SK-N-SH (cell line): ENCODE measurements at regions not wholly inside any gene's neighbourhood (a gene's known extent, or its start where the extent isn't known, plus 50 kb on each side); places are given as distances from the start of the nearest gene placed in this dataset.

Experiments
- CTCF ChIA-PET: fragments of 300-600, 350-600 bp; formaldehyde crosslinking; extraction: SDS; loops from one replicate; lab custom pipeline; 2021; lab: Yijun Ruan, JAX
- POLR2A ChIA-PET: fragments of 350-600 bp; sonication (Branson Sonifier 250); formaldehyde crosslinking; extraction: SDS; loops from one replicate; lab custom pipeline; 2020; ENCODE audit warnings: antibody characterized with exemption, inconsistent platforms; lab: Yijun Ruan, JAX
- DNase-seq: peaks from one replicate; pipeline ENCODE4 v3.0.0; 2012
- H2AFZ ChIP-seq: fragments of 200-600 bp; sonication (generic); 2 replicates; pipeline ENCODE4 v1.8.1; 2016; ENCODE audit warnings: antibody characterized with exemption, mild to moderate bottlenecking, low read depth
- H3F3A ChIP-seq: fragments of 200-600 bp; sonication (generic); replicated peaks from 2 replicates; pipeline ENCODE3; 2016; ENCODE audit warnings: antibody characterized with exemption, mild to moderate bottlenecking; ENCODE audit not compliant: insufficient read depth
- H3K27ac ChIP-seq, 2 experiments: fragments of 200-500 bp in 1 of 2; fragments of 200-600 bp in 1 of 2; sonication (Bioruptor generic) in 1 of 2; sonication (generic), shearing (Covaris generic) in 1 of 2; 2 replicates each; pipeline versions ENCODE4 v1.5.1 to v1.6.1; 2014 to 2016; ENCODE audit warnings: low read depth in 2 of 2, inconsistent platforms in 1 of 2, low read length in 1 of 2, mild to moderate bottlenecking in 1 of 2, mixed read lengths in 1 of 2
- H3K27me3 ChIP-seq: fragments of 200-600 bp; sonication (generic), shearing (Covaris generic); 2 replicates; pipeline ENCODE4 v1.6.1; 2016; ENCODE audit warnings: mixed run types; ENCODE audit not compliant: insufficient read depth
- H3K36me3 ChIP-seq, 2 experiments: fragments of 200-500 bp in 1 of 2; fragments of 200-600 bp in 1 of 2; sonication (Bioruptor generic) in 1 of 2; sonication (generic) in 1 of 2; replicated peaks in 1 of 2; 2 replicates each; pipeline versions ENCODE3 to v1.5.1; 2014 to 2016; ENCODE audit warnings: low read length in 1 of 2, mild to moderate bottlenecking in 1 of 2; ENCODE audit not compliant: insufficient read depth in 2 of 2, control insufficient read depth in 1 of 2
- H3K4me1 ChIP-seq, 2 experiments: fragments of 200-500 bp in 1 of 2; fragments of 200-600 bp in 1 of 2; sonication (Bioruptor generic) in 1 of 2; sonication (generic), shearing (Covaris generic) in 1 of 2; 2 replicates each; pipeline versions ENCODE4 v1.5.1 to v1.6.1; 2014 to 2016; ENCODE audit warnings: low read depth in 1 of 2, low read length in 1 of 2, mixed run types in 1 of 2; ENCODE audit not compliant: insufficient read depth in 2 of 2, control insufficient read depth in 1 of 2
- H3K4me2 ChIP-seq: fragments of 200-600 bp; sonication (generic), shearing (Covaris generic); 2 replicates; pipeline ENCODE4 v1.6.1; 2017; ENCODE audit warnings: mixed run types
- H3K4me3 ChIP-seq, 2 experiments: fragments of 200-500 bp in 1 of 2; fragments of 200-600 bp in 1 of 2; sonication (Bioruptor generic) in 1 of 2; sonication (generic), shearing (Covaris generic) in 1 of 2; 2 replicates each; pipeline versions ENCODE4 v1.5.1 to v1.8.1; 2014 to 2016; ENCODE audit warnings: low read depth in 2 of 2, inconsistent platforms in 1 of 2, low read length in 1 of 2, mild to moderate bottlenecking in 1 of 2, mixed read lengths in 1 of 2, moderate library complexity in 1 of 2
- H3K79me2 ChIP-seq: fragments of 200-600 bp; sonication (generic); 2 replicates; pipeline ENCODE4 v1.8.1; 2017; ENCODE audit warnings: mild to moderate bottlenecking; ENCODE audit not compliant: insufficient read depth
- H3K9ac ChIP-seq: fragments of 200-600 bp; sonication (generic); 2 replicates; pipeline ENCODE4 v1.6.1; 2017; ENCODE audit warnings: mixed run types
- H3K9me2 ChIP-seq: fragments of 200-600 bp; sonication (generic); 2 replicates; pipeline ENCODE4 v1.6.1; 2017; ENCODE audit warnings: mixed run types
- H3K9me3 ChIP-seq: fragments of 200-600 bp; sonication (generic); 2 replicates; pipeline ENCODE4 v1.6.1; 2017; ENCODE audit warnings: mixed run types, mild to moderate bottlenecking, moderate library complexity
- H4K20me1 ChIP-seq: fragments of 200-600 bp; sonication (generic); 2 replicates; pipeline ENCODE4 v1.6.1; 2017; ENCODE audit warnings: mild to moderate bottlenecking, mixed run types; ENCODE audit not compliant: insufficient read depth
- CHD2 ChIP-seq: fragments of 150-350 bp; IDR thresholded peaks from 2 replicates; pipeline ENCODE4 v1.6.1; 2018; ENCODE audit warnings: low read length; ENCODE audit not compliant: partially characterized antibody
- ELF1 ChIP-seq: IDR thresholded peaks from 2 replicates; pipeline ENCODE4 v1.4.0; 2012
- EP300 ChIP-seq, 2 experiments: IDR thresholded peaks; 2 replicates each; pipeline versions ENCODE4 v1.4.0 to v1.6.1; 2012; ENCODE audit warnings: borderline replicate concordance in 1 of 2, low read depth in 1 of 2, low read length in 1 of 2
- FOSL2 ChIP-seq: IDR thresholded peaks from 2 replicates; pipeline ENCODE4 v1.4.0; 2012; ENCODE audit warnings: low read depth, mild to moderate bottlenecking, moderate library complexity, borderline replicate concordance
- FOXJ3 ChIP-seq: sonication (generic); formaldehyde crosslinking; IDR thresholded peaks from 2 replicates; pipeline ENCODE4 v1.5.1; 2020; ENCODE audit warnings: mild to moderate bottlenecking, missing genetic modification reagents
- FOXM1 ChIP-seq: IDR thresholded peaks from 2 replicates; pipeline ENCODE4 v1.4.0; 2012; ENCODE audit warnings: low read depth, mild to moderate bottlenecking
- GABPA ChIP-seq: IDR thresholded peaks from 2 replicates; pipeline ENCODE4 v1.4.0; 2012; ENCODE audit warnings: low read depth, mild to moderate bottlenecking
- IRF3 ChIP-seq: fragments of 150-350 bp; IDR thresholded peaks from 2 replicates; pipeline ENCODE4 v1.6.1; 2016; ENCODE audit warnings: mild to moderate bottlenecking, low read depth, low read length
- NFIC ChIP-seq: IDR thresholded peaks from 2 replicates; pipeline ENCODE4 v1.4.0; 2012; ENCODE audit warnings: borderline replicate concordance
- POLR2AphosphoS5 ChIP-seq: IDR thresholded peaks from 2 replicates; pipeline ENCODE4 v1.6.1; 2012; ENCODE audit warnings: low read depth, low read length
- RCOR1 ChIP-seq: fragments of 150-350 bp; IDR thresholded peaks from 2 replicates; pipeline ENCODE4 v1.6.1; 2017; ENCODE audit warnings: antibody characterized with exemption, low read length
- RXRA ChIP-seq: IDR thresholded peaks from 2 replicates; pipeline ENCODE4 v1.4.0; 2012; ENCODE audit warnings: low read depth, mild to moderate bottlenecking, borderline replicate concordance
- SIN3A ChIP-seq: IDR thresholded peaks from 2 replicates; pipeline ENCODE4 v1.6.1; 2012; ENCODE audit warnings: low read depth, mild to moderate bottlenecking, low read length, moderate library complexity, borderline replicate concordance
- SMC3 ChIP-seq: IDR thresholded peaks from 2 replicates; pipeline ENCODE4 v1.6.1; 2012; ENCODE audit warnings: low read depth, low read length, improper control_type of control experiment
- TAF1 ChIP-seq: IDR thresholded peaks from 2 replicates; pipeline ENCODE4 v1.6.1; 2012; ENCODE audit warnings: low read depth, mild to moderate bottlenecking, low read length, moderate library complexity, borderline replicate concordance
- TF ChIP-seq, protein P1 (sequence below): IDR thresholded peaks from 2 replicates; pipeline ENCODE4 v1.6.1; 2012; ENCODE audit warnings: mild to moderate bottlenecking, low read depth, low read length, moderate library complexity
- TF ChIP-seq, protein P2 (sequence below): fragments of 200-600 bp; sonication (generic); IDR thresholded peaks from 2 replicates; pipeline ENCODE4 v1.6.1; 2017; ENCODE audit warnings: antibody characterized with exemption, mild to moderate bottlenecking, moderate library complexity

DNA sequence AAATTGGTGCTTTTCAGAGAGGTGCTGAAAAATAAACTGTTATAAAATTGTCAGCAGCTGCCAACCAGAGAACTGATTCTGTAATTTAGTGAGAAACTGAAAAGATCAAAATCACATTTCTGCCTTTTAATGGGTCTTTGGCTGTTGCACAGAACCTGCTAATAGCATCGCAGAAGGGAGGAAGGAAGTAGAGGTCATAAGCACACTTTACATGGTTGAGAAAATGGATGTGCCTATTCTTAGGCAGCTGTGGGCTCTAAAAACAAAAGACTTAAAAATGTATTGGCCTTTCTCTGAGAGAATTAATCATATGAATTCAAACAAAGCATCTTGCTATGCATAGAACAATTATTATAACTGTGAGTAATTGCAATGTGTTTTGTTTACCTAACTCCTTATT is 1186.9 kb downstream of the DSC3 start (continued):
- TF ChIP-seq, protein P1, sequence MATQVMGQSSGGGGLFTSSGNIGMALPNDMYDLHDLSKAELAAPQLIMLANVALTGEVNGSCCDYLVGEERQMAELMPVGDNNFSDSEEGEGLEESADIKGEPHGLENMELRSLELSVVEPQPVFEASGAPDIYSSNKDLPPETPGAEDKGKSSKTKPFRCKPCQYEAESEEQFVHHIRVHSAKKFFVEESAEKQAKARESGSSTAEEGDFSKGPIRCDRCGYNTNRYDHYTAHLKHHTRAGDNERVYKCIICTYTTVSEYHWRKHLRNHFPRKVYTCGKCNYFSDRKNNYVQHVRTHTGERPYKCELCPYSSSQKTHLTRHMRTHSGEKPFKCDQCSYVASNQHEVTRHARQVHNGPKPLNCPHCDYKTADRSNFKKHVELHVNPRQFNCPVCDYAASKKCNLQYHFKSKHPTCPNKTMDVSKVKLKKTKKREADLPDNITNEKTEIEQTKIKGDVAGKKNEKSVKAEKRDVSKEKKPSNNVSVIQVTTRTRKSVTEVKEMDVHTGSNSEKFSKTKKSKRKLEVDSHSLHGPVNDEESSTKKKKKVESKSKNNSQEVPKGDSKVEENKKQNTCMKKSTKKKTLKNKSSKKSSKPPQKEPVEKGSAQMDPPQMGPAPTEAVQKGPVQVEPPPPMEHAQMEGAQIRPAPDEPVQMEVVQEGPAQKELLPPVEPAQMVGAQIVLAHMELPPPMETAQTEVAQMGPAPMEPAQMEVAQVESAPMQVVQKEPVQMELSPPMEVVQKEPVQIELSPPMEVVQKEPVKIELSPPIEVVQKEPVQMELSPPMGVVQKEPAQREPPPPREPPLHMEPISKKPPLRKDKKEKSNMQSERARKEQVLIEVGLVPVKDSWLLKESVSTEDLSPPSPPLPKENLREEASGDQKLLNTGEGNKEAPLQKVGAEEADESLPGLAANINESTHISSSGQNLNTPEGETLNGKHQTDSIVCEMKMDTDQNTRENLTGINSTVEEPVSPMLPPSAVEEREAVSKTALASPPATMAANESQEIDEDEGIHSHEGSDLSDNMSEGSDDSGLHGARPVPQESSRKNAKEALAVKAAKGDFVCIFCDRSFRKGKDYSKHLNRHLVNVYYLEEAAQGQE = no peak
- TF ChIP-seq CHD2 = no peak
- TF ChIP-seq, all 33 proteins: peak for 0

DNA sequence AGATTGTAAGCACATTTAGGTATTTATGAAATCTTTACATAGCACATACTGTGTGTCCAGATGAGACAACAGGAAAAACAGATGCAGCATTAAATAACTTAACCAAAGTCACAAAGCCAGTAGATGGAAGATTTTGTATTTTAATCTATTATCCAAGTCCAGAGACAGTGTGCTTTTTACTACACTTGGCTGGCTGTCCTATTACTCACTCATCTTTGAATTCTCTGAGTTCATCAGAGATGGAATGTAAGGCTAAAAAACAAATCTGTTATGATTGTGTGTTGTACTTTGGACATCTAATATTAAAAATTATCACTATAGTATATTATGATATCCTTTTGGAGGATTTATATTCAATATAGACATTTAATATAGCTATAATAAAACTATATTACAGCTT is 1189.4 kb downstream of the DSC3 start:
- Histone ChIP-seq H3K27ac (no peak overlapping the region), H3K79me2 (no peaks in the 10 kb centered on the region), H3F3A (no peaks in the 10 kb centered on the region), H3K9ac (no peak overlapping the region), H3K4me1 (no peaks in the 10 kb centered on the region; a peak in 1 of 4 replicates), H3K4me3 (no peak overlapping the region), H2AFZ (no peak overlapping the region), H3K36me3 (no peaks in the 10 kb centered on the region), H4K20me1 (no peaks in the 10 kb centered on the region), H3K27me3 (no peaks in the 10 kb centered on the region), H3K9me3 (no peaks in the 10 kb centered on the region), H3K9me2 (no peaks in the 10 kb centered on the region), H3K4me2 (no peak overlapping the region)
- ChIA-PET POLR2A (no interaction called here), CTCF (interaction anchor here (0.5 kb wide), 1 partner anchor 1439 kb away, joined by 3 read pairs; no protein-coding TSS in a partner anchor)
- no peak for DNase-seq
- TF ChIP-seq SIN3A (no peak), ELF1 (no peak), POLR2AphosphoS5 (no peak), EP300 (IDR thresholded peaks at IDR 0.05; ENCODE audit: borderline replicate concordance in 1 of 2, low read depth in 1 of 2, low read length in 1 of 2) (no peak), FOSL2 (no peak), TAF1 (no peak), FOXM1 (no peak), GABPA (no peak), RCOR1 (no peak), FOXJ3 (CRISPR knock-in tag) (no peak), IRF3 (no peak), SMC3 (no peak), RXRA (no peak), NFIC (no peak)
- TF ChIP-seq, protein P2, sequence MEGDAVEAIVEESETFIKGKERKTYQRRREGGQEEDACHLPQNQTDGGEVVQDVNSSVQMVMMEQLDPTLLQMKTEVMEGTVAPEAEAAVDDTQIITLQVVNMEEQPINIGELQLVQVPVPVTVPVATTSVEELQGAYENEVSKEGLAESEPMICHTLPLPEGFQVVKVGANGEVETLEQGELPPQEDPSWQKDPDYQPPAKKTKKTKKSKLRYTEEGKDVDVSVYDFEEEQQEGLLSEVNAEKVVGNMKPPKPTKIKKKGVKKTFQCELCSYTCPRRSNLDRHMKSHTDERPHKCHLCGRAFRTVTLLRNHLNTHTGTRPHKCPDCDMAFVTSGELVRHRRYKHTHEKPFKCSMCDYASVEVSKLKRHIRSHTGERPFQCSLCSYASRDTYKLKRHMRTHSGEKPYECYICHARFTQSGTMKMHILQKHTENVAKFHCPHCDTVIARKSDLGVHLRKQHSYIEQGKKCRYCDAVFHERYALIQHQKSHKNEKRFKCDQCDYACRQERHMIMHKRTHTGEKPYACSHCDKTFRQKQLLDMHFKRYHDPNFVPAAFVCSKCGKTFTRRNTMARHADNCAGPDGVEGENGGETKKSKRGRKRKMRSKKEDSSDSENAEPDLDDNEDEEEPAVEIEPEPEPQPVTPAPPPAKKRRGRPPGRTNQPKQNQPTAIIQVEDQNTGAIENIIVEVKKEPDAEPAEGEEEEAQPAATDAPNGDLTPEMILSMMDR = no peak
